ENCODE measurements at regions not wholly inside any gene's neighbourhood (a gene's known extent, or its start where the extent isn't known, plus 50 kb on each side); places are given as distances from the start of the nearest gene placed in this dataset.
"Not testable (repeated sequence)": the region's sequence is repeated elsewhere in the genome, so short reads cannot be mapped to it uniquely, and the experiment has no call there.

- Mint-ChIP-seq H3K4me3 (no peak overlapping the region), H3K27me3 (ENCODE audit: insufficient read depth, low read depth) (peaks cover 8% of the 10 kb centered on the region), H3K36me3 (peaks cover 1% of the 10 kb centered on the region), H3K4me1 (peaks cover 27% of the 10 kb centered on the region), H3K9me3 (peaks cover 23% of the 10 kb centered on the region), H3K27ac (no peak overlapping the region)
- Histone ChIP-seq H3K79me2 (ENCODE audit: low read depth) (no peaks in the 10 kb centered on the region), H3K27ac (no peak overlapping the region), H3K4me1 (peaks cover 10% of the 10 kb centered on the region), H3K27me3 (no peaks in the 10 kb centered on the region), H3F3A (ENCODE audit: low read depth) (peaks cover 17% of the 10 kb centered on the region), H2AFZ (replicated peaks) (no peak overlapping the region), H4K20me1 (ENCODE audit: low read depth) (no peaks in the 10 kb centered on the region), H3K4me2 (no peak overlapping the region), H3K9ac (no peak overlapping the region), H3K9me3 (ENCODE audit: low read depth) (no peaks in the 10 kb centered on the region), H3K4me3 (no peak overlapping the region), H3K36me3 (no peaks in the 10 kb centered on the region)
- no peak for DNase-seq (ENCODE audit: low spot score)
- TF ChIP-seq CTCF (IDR thresholded peaks at IDR 0.05) (no peak), EZH2phosphoT487 (IDR thresholded peaks at IDR 0.05) (no peak), EZH2 (IDR thresholded peaks at IDR 0.05) (no peak)
Measured at GRCh38 chr16:29204806-29205135, 201.7 kb downstream of the NPIPB11 start.

GRCh38 chr16:29203933-29204805, 202.3 kb downstream of the NPIPB11 start:
- not testable (repeated sequence) for H3K27me3 ChIP-seq; H3K79me2 ChIP-seq (ENCODE audit: low read depth); H3K27ac ChIP-seq; H3K4me2 ChIP-seq; H2AFZ ChIP-seq (replicated peaks); H3K9ac ChIP-seq; DNase-seq (ENCODE audit: low spot score); H3K4me3 Mint-ChIP-seq; H3K4me3 ChIP-seq; H4K20me1 ChIP-seq (ENCODE audit: low read depth); H3K9me3 ChIP-seq (ENCODE audit: low read depth); H3K36me3 ChIP-seq; H3K36me3 Mint-ChIP-seq
- peaks cover 10% of the 10 kb centered on the region for H3K27me3 Mint-ChIP-seq (ENCODE audit: insufficient read depth, low read depth)
- peak overlapping the region; percentile 5 for H3K27ac Mint-ChIP-seq
- Histone ChIP-seq H3F3A (ENCODE audit: low read depth) (peaks cover 17% of the 10 kb centered on the region), H3K4me1 (peaks cover 10% of the 10 kb centered on the region)
- H3K4me1 Mint-ChIP-seq: peaks cover 27% of the 10 kb centered on the region
- peaks cover 20% of the 10 kb centered on the region for H3K9me3 Mint-ChIP-seq

- not testable (repeated sequence) for H3K9ac ChIP-seq; H3K4me2 ChIP-seq; H3K36me3 Mint-ChIP-seq; H4K20me1 ChIP-seq (ENCODE audit: low read depth); H3K79me2 ChIP-seq (ENCODE audit: low read depth); H3K36me3 ChIP-seq; H2AFZ ChIP-seq (replicated peaks); H3K9me3 ChIP-seq (ENCODE audit: low read depth); DNase-seq (ENCODE audit: low spot score); H3K27me3 ChIP-seq; H3K27ac ChIP-seq; H3K4me3 ChIP-seq
- H3K9me3 Mint-ChIP-seq: peaks cover 20% of the 10 kb centered on the region
- H3K27me3 Mint-ChIP-seq (ENCODE audit: insufficient read depth, low read depth): peaks cover 10% of the 10 kb centered on the region
- H3K4me1 ChIP-seq: peaks cover 10% of the 10 kb centered on the region
- H3K27ac Mint-ChIP-seq: peak overlapping the region; percentile 97
- H3K4me1 Mint-ChIP-seq: peaks cover 27% of the 10 kb centered on the region
- H3F3A ChIP-seq (ENCODE audit: low read depth): peaks cover 17% of the 10 kb centered on the region
- H3K4me3 Mint-ChIP-seq: peak overlapping the region; percentile 71
Measured at GRCh38 chr16:29203046-29203932, 203.2 kb downstream of the NPIPB11 start.

- H3K4me3 ChIP-seq; H3K27me3 ChIP-seq; H3K79me2 ChIP-seq (ENCODE audit: low read depth); H3K9me3 ChIP-seq (ENCODE audit: low read depth); H2AFZ ChIP-seq (replicated peaks); H4K20me1 ChIP-seq (ENCODE audit: low read depth); H3K4me2 ChIP-seq; H3K9ac ChIP-seq; H3K36me3 ChIP-seq; H3K36me3 Mint-ChIP-seq; H3K27ac ChIP-seq: not testable (repeated sequence)
- peak overlapping the region; percentile 97 for H3K27ac Mint-ChIP-seq
- peaks cover 17% of the 10 kb centered on the region for H3F3A ChIP-seq (ENCODE audit: low read depth)
- H3K27me3 Mint-ChIP-seq (ENCODE audit: insufficient read depth, low read depth): peaks cover 12% of the 10 kb centered on the region
- H3K4me1 ChIP-seq: peaks cover 10% of the 10 kb centered on the region
- H3K9me3 Mint-ChIP-seq: peaks cover 20% of the 10 kb centered on the region
- H3K4me3 Mint-ChIP-seq: peak overlapping the region; percentile 71
- peak; percentile 84 for DNase-seq (ENCODE audit: low spot score)
- H3K4me1 Mint-ChIP-seq: peaks cover 27% of the 10 kb centered on the region
Measured at GRCh38 chr16:29202642-29203041, 203.9 kb downstream of the NPIPB11 start.

- H3K36me3 Mint-ChIP-seq; H3K9ac ChIP-seq; H3K9me3 ChIP-seq (ENCODE audit: low read depth); H2AFZ ChIP-seq (replicated peaks); H3K4me3 ChIP-seq; H3K79me2 ChIP-seq (ENCODE audit: low read depth); DNase-seq (ENCODE audit: low spot score); H4K20me1 ChIP-seq (ENCODE audit: low read depth); H3K4me2 ChIP-seq; H3K27me3 ChIP-seq; H3K36me3 ChIP-seq; H3K27ac ChIP-seq: not testable (repeated sequence)
- peaks cover 27% of the 10 kb centered on the region for H3K4me1 Mint-ChIP-seq
- H3K4me3 Mint-ChIP-seq: peak overlapping the region; percentile 71
- peaks cover 19% of the 10 kb centered on the region for H3K9me3 Mint-ChIP-seq
- peak overlapping the region; percentile 97 for H3K27ac Mint-ChIP-seq
- peaks cover 17% of the 10 kb centered on the region for H3F3A ChIP-seq (ENCODE audit: low read depth)
- H3K4me1 ChIP-seq: peaks cover 10% of the 10 kb centered on the region
- peaks cover 12% of the 10 kb centered on the region for H3K27me3 Mint-ChIP-seq (ENCODE audit: insufficient read depth, low read depth)
Measured at GRCh38 chr16:29202025-29202632, 204.4 kb downstream of the NPIPB11 start.

GRCh38 chr16:29201296-29202024, 205.1 kb downstream of the NPIPB11 start:
- H3K9me3 ChIP-seq (ENCODE audit: low read depth); H3K4me3 ChIP-seq; H4K20me1 ChIP-seq (ENCODE audit: low read depth); H3K36me3 ChIP-seq; H3K9ac ChIP-seq; H3K27ac ChIP-seq; H3K4me2 ChIP-seq; H3K27me3 ChIP-seq; H2AFZ ChIP-seq (replicated peaks); H3K79me2 ChIP-seq (ENCODE audit: low read depth); H3K36me3 Mint-ChIP-seq: not testable (repeated sequence)
- peaks cover 10% of the 10 kb centered on the region for H3K4me1 ChIP-seq
- peaks cover 12% of the 10 kb centered on the region for H3K27me3 Mint-ChIP-seq (ENCODE audit: insufficient read depth, low read depth)
- H3F3A ChIP-seq (ENCODE audit: low read depth): peaks cover 17% of the 10 kb centered on the region
- H3K9me3 Mint-ChIP-seq: peaks cover 12% of the 10 kb centered on the region
- peak overlapping the region; percentile 88 for H3K27ac Mint-ChIP-seq
- H3K4me3 Mint-ChIP-seq: peak overlapping the region; percentile 67
- peak; percentile 32 for DNase-seq (ENCODE audit: low spot score)
- peaks cover 27% of the 10 kb centered on the region for H3K4me1 Mint-ChIP-seq
